Ecto neural progenitor cell (in vitro differentiated cells): ENCODE measurements at regions not wholly inside any gene's neighbourhood (a gene's known extent, or its start where the extent isn't known, plus 50 kb on each side); places are given as distances from the start of the nearest gene placed in this dataset.
"Not testable (repeated sequence)": the region's sequence is repeated elsewhere in the genome, so short reads cannot be mapped to it uniquely, and the experiment has no call there.

Experiments
- DNase-seq: peaks from one replicate; pipeline ENCODE4 v3.0.0-alpha.2; 2018; ENCODE audit warnings: low spot score

DNA sequence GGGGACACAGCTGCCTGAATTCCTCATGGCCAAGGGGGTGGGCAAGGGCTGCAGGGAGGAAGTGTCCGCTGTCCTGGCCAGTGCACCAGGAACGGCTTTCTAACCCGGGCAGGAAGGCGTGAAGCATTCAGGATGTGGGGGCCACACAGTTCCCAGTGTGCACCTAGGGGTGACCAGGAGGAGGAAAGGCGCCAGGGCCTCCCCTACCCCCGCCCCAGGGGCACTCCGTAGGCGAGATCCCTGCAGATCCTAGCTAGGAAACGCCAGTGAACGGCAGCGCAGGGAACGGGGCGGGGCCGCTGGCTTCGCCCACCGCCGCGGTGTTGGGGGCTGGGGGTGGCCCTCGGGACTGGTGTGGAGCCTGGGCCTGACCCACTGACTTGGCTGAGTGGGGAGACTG, 199.6 kb downstream of the USP22 start:
- not testable (repeated sequence) for DNase-seq

GRCh38 chr17:20843799-20844553, 198.8 kb downstream of the USP22 start:
- DNase-seq = peak; percentile 84

DNA sequence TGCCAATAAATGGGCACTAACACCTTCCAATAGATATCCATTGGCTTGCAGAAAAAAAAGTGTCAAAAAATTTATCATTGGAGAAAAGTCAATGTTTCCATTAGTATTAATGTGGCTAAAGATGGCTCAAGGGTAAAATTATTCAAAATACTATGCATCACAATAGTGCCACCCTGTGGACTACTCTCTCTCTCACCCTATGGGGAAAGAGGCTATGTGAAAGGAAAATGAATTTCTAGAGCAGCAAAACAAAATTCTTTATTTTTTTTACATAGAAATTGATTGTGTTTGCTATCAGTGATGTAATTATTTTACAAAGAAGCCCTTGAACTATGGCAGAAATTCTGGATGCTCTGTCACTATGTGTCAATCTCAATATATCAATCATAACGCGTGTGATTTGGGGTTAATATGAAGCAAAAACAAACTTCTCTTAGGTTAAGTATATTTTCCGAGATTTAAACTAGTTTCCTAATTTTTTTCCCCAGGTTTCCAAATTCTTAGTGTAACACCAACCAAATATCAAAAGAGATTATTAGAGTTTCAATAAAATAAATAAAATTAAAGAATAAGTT, 193.9 kb downstream of the USP22 start:
- DNase-seq = not testable (repeated sequence)

DNA sequence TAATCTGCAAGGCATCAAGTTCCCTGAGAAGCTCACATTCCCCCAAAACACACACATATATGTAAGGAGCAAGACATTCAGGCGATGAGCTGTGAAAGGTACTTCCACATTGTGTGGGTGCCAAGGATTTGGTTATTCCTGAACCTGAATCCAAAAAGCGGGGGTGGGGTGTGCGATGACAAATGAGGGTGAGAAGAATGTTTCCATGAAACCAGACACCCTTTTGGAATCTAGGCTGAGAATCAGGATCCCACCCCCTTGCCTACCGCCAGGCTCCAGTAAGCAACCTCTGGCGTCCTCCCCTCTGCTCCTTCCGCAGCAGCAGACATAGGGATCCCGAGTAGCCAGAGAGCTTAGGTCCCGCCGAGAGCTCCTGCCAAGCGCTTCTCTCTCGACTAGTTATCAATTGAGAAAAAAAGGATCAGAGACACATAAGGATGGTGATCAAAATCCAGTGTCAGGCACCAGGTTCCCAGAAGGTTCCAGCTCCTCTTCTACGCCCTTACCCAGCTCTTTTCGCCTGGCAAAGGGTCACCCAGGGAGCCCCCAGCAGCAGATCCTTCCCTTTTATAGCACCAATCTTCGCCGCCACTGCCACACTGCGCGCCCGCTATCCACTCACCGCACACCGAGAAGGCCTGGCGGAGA, 191.1 kb downstream of the USP22 start:
- peak; percentile 59 for DNase-seq

GRCh38 chr17:20852239-20852989, 190.4 kb downstream of the USP22 start:
- peak; percentile 85 for DNase-seq

DNA sequence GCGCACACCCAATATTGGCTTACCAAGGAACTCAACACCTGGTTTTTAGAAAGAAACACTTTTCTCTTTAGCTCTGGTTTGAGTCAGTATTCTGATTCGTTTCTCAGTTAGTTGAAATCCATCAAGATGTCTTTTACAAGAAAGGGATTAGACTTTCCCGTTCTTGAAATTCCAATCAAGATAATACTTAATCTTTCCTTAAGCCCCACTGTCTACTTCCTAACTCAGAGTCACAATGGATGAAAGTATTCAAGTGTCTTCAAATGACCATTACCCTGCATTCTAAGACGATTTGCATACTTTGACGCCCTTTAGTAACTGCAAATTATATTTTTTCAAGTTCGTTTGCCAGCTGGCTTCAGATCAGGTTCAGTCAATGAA, 189.8 kb downstream of the USP22 start:
- no peak for DNase-seq

GRCh38 chr17:20855910-20856470, 186.8 kb downstream of the USP22 start:
- not testable (repeated sequence) for DNase-seq

- DNase-seq = not testable (repeated sequence)
Observed at GRCh38 chr17:20866444-20867209, 176.2 kb downstream of the USP22 start.

- not testable (repeated sequence) for DNase-seq
Observed at GRCh38 chr17:20867436-20867937, 175.3 kb downstream of the USP22 start.

GRCh38 chr17:20867938-20868661, 174.7 kb downstream of the USP22 start:
- DNase-seq = peak; percentile 77

GRCh38 chr17:20868662-20869007, 174.2 kb downstream of the USP22 start:
- DNase-seq = not testable (repeated sequence)

DNA sequence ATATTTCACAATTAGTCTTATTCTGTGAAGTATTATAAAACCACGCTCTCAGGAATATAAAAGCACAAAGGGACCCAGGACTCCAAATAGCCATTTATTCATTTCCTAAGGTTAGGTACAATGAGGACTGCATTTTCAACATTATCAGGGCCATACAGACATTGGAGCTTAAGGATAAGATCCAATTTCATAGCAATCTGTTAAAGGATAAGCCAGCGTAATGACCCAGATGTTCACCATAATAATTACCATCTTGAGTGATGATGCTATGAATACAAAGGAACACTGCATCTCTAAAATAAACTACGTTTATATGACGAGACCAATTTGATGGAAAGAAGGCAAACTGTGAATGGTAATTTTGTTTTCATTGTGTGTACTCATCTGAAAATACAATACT, 169.6 kb downstream of the USP22 start:
- not testable (repeated sequence) for DNase-seq

GRCh38 chr17:20873688-20874328, 169.0 kb downstream of the USP22 start:
- not testable (repeated sequence) for DNase-seq

GRCh38 chr17:20877384-20877783, 165.4 kb downstream of the USP22 start:
- not testable (repeated sequence) for DNase-seq

DNA sequence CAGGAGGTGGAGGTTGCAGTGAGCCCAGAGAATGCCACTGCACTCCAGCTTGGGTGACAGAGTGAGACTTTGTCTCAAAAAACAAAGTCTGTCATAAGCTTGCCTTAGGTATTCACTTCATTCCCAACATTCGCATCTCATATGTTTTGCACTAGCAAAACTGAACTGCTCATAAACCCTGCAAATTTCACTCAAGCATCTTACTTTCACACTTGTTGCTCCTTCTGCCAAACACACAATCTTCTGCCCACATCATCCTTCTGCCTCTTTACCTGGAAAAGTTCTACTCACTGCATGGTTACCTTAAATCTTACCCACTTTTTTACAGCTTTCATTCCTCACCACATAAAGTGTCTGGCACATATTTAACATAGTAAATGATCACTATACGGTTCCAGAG, 152.5 kb downstream of the USP22 start:
- DNase-seq = no peak

DNA sequence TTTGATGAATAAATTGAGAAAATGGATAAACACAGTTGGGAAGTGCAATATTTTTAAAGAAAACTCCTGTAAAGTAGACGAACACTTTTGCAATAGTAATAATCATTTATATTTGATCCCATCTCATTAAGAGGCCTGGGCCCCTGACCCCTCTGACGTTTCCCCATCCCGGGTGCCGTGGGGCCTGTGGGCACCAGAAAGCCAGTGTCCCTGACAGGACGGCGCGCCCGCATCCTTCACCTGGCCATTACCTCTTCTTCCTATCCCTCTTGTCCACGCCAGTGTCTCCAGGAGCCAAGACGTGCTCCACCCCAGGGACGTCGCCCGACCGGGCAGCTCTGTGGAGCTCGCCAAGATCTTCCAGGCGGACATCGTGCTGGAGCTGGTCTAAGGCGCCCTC, 147.4 kb downstream of the USP22 start:
- not testable (repeated sequence) for DNase-seq

- no peak for DNase-seq
Observed at GRCh38 chr17:20896153-20896649, 146.6 kb downstream of the USP22 start.

- not testable (repeated sequence) for DNase-seq
Observed at GRCh38 chr17:20898726-20899125, 144.1 kb downstream of the USP22 start.

DNA sequence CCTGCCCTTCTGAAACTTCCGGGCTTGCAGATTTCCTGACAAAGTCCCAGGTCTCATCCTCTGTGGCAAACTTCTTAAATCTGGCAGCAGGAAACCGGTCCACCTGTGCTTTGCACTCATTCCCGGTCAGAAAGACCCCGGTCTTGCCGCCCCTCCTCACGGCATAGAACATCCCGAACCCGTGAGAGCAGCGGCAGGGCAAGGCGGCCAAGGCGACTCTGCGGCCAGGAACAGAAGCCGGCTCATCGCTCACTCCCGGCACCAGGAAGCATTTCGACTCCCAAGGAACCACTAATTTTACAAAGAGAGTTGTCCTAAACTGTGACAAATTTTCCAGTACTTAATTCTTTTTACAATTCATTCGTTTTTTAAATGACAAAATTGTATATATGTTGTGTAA, 140.3 kb downstream of the USP22 start:
- DNase-seq = not testable (repeated sequence)

- not testable (repeated sequence) for DNase-seq
Observed at GRCh38 chr17:20903549-20903948, 139.3 kb downstream of the USP22 start.
